Mesodermal cell (in vitro differentiated cells): ENCODE measurements at regions not wholly inside any gene's neighbourhood (a gene's known extent, or its start where the extent isn't known, plus 50 kb on each side); places are given as distances from the start of the nearest gene placed in this dataset.

ENCODE experiments used
- H3K27ac ChIP-seq: 2 replicates; pipeline ENCODE4 v1.7.0; 2013; ENCODE audit warnings: mild to moderate bottlenecking, low read depth, low read length, moderate library complexity; ENCODE audit not compliant: severe bottlenecking
- H3K36me3 ChIP-seq: 2 replicates; pipeline ENCODE4 v1.7.1; 2013; ENCODE audit warnings: mild to moderate bottlenecking, low read length, moderate library complexity; ENCODE audit not compliant: control insufficient read depth, insufficient read depth
- H3K4me1 ChIP-seq: one replicate; pipeline ENCODE4 v1.7.1; 2013; ENCODE audit warnings: mild to moderate bottlenecking, low read length; ENCODE audit not compliant: insufficient read depth, control insufficient read depth, poor library complexity, severe bottlenecking
- H3K4me3 ChIP-seq: 2 replicates; pipeline ENCODE4 v1.7.0; 2013; ENCODE audit warnings: low read length, control low read depth, mild to moderate bottlenecking; ENCODE audit not compliant: insufficient read depth, poor library complexity, severe bottlenecking; ENCODE audit errors: extremely low read depth
- H3K9me3 ChIP-seq: 2 replicates; pipeline ENCODE4 v1.7.1; 2013; ENCODE audit warnings: mild to moderate bottlenecking, low read length, moderate library complexity; ENCODE audit not compliant: control insufficient read depth
- WGBS, 2 experiments: methylation state at CpG; one replicate each; pipeline ENCODE4 v1.1.5; 2013; ENCODE audit warnings: missing lambda C conversion rate in 2 of 2; ENCODE audit not compliant: insufficient coverage in 2 of 2; 5-methylcytosine and 5-hydroxymethylcytosine counted together

GRCh38 chr2:133766164-133766832, 198.0 kb upstream of the NCKAP5 start:
- Histone ChIP-seq H3K36me3 (no peaks in the 10 kb centered on the region), H3K27ac (no peak overlapping the region), H3K4me3 (no peak overlapping the region), H3K4me1 (no peaks in the 10 kb centered on the region), H3K9me3 (peaks cover 7% of the 10 kb centered on the region)

- Histone ChIP-seq H3K4me3 (no peak overlapping the region), H3K9me3 (peaks cover 2% of the 10 kb centered on the region), H3K4me1 (no peaks in the 10 kb centered on the region), H3K36me3 (no peaks in the 10 kb centered on the region), H3K27ac (no peak overlapping the region)
- WGBS, 2 experiments: 88 to 100% methylated on average over 2 of the region's 2 CpGs
These were observed 200.0 kb upstream of the NCKAP5 start for GRCh38 chr2:133768256-133768655.

- Histone ChIP-seq H3K4me3 (no peak overlapping the region), H3K36me3 (no peaks in the 10 kb centered on the region), H3K27ac (no peak overlapping the region), H3K4me1 (no peaks in the 10 kb centered on the region), H3K9me3 (no peaks in the 10 kb centered on the region)
- 83 to 94% methylated on average over 4 to 6 of the region's 6 CpGs for WGBS, 2 experiments
These were observed 200.6 kb upstream of the NCKAP5 start for GRCh38 chr2:133768658-133769435.

- Histone ChIP-seq H3K27ac (no peak overlapping the region), H3K4me1 (no peaks in the 10 kb centered on the region), H3K4me3 (no peak overlapping the region), H3K9me3 (no peaks in the 10 kb centered on the region), H3K36me3 (no peaks in the 10 kb centered on the region)
- 94% methylated on average over 2 of the region's 2 CpGs; no CpG with 5 or more reads in 1 of the 2 experiments for WGBS, 2 experiments
These were observed 205.8 kb upstream of the NCKAP5 start for GRCh38 chr2:133773854-133774653.

- WGBS, 2 experiments: 92 to 94% methylated on average over 4 of the region's 5 CpGs
- H3K9me3 ChIP-seq: no peaks in the 10 kb centered on the region
- no peaks in the 10 kb centered on the region for H3K36me3 ChIP-seq
- no peak overlapping the region for H3K4me3 ChIP-seq
- no peak overlapping the region for H3K27ac ChIP-seq
- H3K4me1 ChIP-seq: no peaks in the 10 kb centered on the region
These were observed 206.4 kb upstream of the NCKAP5 start for GRCh38 chr2:133774654-133775015.

GRCh38 chr2:133776936-133777573, 208.8 kb upstream of the NCKAP5 start:
- H3K27ac ChIP-seq: no peak overlapping the region
- no peaks in the 10 kb centered on the region for H3K36me3 ChIP-seq
- H3K4me3 ChIP-seq: no peak overlapping the region
- no peaks in the 10 kb centered on the region for H3K4me1 ChIP-seq
- no peaks in the 10 kb centered on the region for H3K9me3 ChIP-seq
- WGBS, 2 experiments: 80 to 94% methylated on average over 8 of the region's 8 CpGs

DNA sequence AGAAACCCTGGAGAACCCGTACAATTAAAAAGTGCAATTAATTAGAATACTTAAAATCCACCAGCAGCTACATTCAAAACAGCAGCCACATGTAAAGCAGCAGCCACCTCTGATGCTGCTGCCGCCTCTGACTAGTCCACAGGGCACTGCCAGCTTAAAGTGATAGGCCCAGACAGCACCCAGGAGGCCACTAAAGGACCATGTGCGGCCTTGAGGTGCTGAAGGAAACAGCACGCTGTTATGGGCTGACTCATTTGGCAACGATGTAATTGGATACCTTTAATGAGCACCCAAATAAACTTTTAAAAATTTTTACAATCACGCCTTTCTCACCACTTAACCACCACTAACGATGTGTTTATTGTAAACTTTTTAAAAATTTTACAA, 209.3 kb upstream of the NCKAP5 start:
- no peak overlapping the region for H3K27ac ChIP-seq
- H3K4me3 ChIP-seq: no peak overlapping the region
- 88 to 94% methylated on average over 1 to 2 of the region's 7 CpGs for WGBS, 2 experiments
- no peaks in the 10 kb centered on the region for H3K36me3 ChIP-seq
- no peaks in the 10 kb centered on the region for H3K4me1 ChIP-seq
- H3K9me3 ChIP-seq: no peaks in the 10 kb centered on the region

DNA sequence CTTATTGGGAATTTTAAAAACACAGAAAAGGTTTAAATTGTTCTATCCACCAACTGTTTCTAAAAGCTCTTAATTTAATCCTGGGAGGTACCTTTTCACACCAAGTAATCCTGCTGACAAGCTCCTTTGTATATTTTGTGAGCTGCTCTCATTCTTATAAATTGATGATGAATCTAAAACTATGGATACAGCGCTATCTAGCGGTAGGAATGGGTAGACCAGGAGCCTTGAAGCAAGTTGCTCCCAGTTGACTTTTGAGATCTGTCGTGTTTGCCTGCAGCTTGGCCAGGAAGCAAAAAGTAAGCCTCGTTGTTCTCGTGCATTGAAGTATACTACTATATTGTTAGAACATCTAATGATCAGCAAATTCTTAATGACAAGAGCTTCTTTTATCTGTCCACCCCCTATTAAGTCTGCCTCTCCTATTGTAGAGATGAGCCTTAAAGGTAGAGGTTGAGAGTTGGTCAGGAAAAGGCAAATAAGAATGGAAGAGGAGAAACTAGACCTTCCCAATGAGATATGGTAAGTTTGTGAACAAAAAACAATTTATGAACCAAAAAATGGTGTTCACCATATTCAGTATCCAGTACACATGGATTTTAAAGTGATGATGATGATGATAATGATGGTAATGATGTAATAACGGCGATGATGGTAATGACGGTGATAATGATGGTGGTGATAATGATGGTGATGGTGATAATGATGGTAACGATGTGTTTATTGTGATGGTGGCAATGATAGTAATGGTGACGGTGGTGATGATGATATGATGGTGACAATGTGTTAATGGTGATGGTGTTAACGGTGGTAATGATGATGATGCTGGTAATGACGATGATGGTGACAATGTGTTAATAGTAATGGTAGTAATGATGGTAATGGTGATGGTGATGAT, 212.1 kb upstream of the NCKAP5 start:
- Histone ChIP-seq H3K27ac (no peak overlapping the region), H3K9me3 (peaks cover 6% of the 10 kb centered on the region), H3K4me1 (no peaks in the 10 kb centered on the region), H3K4me3 (no peak overlapping the region), H3K36me3 (no peaks in the 10 kb centered on the region)
- WGBS, 2 experiments: 65 to 70% methylated on average over 9 of the region's 12 CpGs

- Histone ChIP-seq H3K4me3 (no peak overlapping the region), H3K27ac (no peak overlapping the region), H3K36me3 (no peaks in the 10 kb centered on the region), H3K9me3 (peaks cover 6% of the 10 kb centered on the region), H3K4me1 (no peaks in the 10 kb centered on the region)
- WGBS, 2 experiments: 88 to 93% methylated on average over 3 of the region's 5 CpGs
These were observed 212.8 kb upstream of the NCKAP5 start for GRCh38 chr2:133780997-133781513.

DNA sequence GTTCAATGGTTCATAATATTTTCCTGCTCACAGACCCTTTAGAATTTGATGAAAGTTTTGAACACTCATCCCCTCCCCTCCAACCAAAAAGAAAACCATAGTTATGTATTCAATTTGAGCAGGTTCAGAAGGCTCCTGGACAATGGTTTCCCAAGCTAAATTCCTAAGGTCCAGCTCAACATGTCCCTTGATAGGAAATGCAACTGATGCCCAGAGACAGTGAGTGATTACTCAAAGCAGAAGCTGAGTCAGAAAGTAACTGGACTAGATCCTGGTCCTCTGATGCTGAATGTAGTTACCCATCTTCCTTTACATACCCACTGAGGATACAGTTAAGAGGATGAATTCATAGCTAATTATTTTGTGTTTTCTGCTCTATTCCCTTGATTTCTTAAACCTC, 218.9 kb upstream of the NCKAP5 start:
- H3K9me3 ChIP-seq: peaks cover 6% of the 10 kb centered on the region
- no peak overlapping the region for H3K27ac ChIP-seq
- H3K4me3 ChIP-seq: no peak overlapping the region
- H3K36me3 ChIP-seq: no peaks in the 10 kb centered on the region
- H3K4me1 ChIP-seq: peaks cover 20% of the 10 kb centered on the region
